ENCODE measurements at regions not wholly inside any gene's neighbourhood (a gene's known extent, or its start where the extent isn't known, plus 50 kb on each side); places are given as distances from the start of the nearest gene placed in this dataset.

GRCh38 chr12:53803194-53803593 lies 51.4 kb upstream of the CISTR start:
- Histone ChIP-seq H3K36me3 (no peaks in the 10 kb centered on the region), H3K4me3 (no peak overlapping the region), H3K27ac (no peak overlapping the region), H3K9me3 (no peaks in the 10 kb centered on the region), H3K4me1 (no peaks in the 10 kb centered on the region), H3K27me3 (replicated peaks in 1 of 7) (peaks cover 0 to 83% (median 8%) of the 10 kb centered on the region in 7 donors)
- DNase-seq: no peak
- no peak for TF ChIP-seq CTCF (IDR thresholded peaks at IDR 0.05 in 8 of 11, conservative IDR thresholded peaks at IDR 0.05 in 3 of 11)
- no peak for TF ChIP-seq POLR2A (IDR thresholded peaks at IDR 0.05)
- TF ChIP-seq POLR2AphosphoS5 (IDR thresholded peaks at IDR 0.05): no peak
- intact Hi-C loops (cut with DNase I; ENCODE audit: low total_unique reads): no loop called here
- 53 to 63% (median 57%) methylated on average over 3 of the region's 3 CpGs for WGBS, 5 donors

GRCh38 chr12:53803703-53804102 lies 51.9 kb upstream of the CISTR start:
- H3K9me3 ChIP-seq: no peaks in the 10 kb centered on the region
- 69 to 75% (median 71%) methylated on average over 4 of the region's 4 CpGs for WGBS, 5 donors
- intact Hi-C loops (cut with DNase I; ENCODE audit: low total_unique reads): no loop called here
- no peaks in the 10 kb centered on the region for H3K36me3 ChIP-seq
- no peak for TF ChIP-seq CTCF (IDR thresholded peaks at IDR 0.05 in 8 of 11, conservative IDR thresholded peaks at IDR 0.05 in 3 of 11)
- TF ChIP-seq POLR2A (IDR thresholded peaks at IDR 0.05): no peak
- TF ChIP-seq POLR2AphosphoS5 (IDR thresholded peaks at IDR 0.05): no peak
- H3K4me1 ChIP-seq: no peaks in the 10 kb centered on the region
- H3K4me3 ChIP-seq: no peak overlapping the region
- H3K27me3 ChIP-seq (replicated peaks in 1 of 7): peaks cover 0 to 87% (median 8%) of the 10 kb centered on the region in 7 donors
- DNase-seq: no peak
- H3K27ac ChIP-seq: no peak overlapping the region

- no peak overlapping the region for H3K27ac ChIP-seq
- DNase-seq: no peak
- intact Hi-C loops (cut with DNase I; ENCODE audit: low total_unique reads): no loop called here
- H3K4me3 ChIP-seq: no peak overlapping the region
- H3K9me3 ChIP-seq: no peaks in the 10 kb centered on the region
- no peaks in the 10 kb centered on the region for H3K36me3 ChIP-seq
- TF ChIP-seq CTCF (IDR thresholded peaks at IDR 0.05 in 8 of 11, conservative IDR thresholded peaks at IDR 0.05 in 3 of 11): no peak
- no peak for TF ChIP-seq POLR2AphosphoS5 (IDR thresholded peaks at IDR 0.05)
- no peak for TF ChIP-seq POLR2A (IDR thresholded peaks at IDR 0.05)
- H3K27me3 ChIP-seq (replicated peaks in 1 of 7): peaks cover 0 to 83% (median 8%) of the 10 kb centered on the region in 7 donors
- WGBS, 5 donors: 70 to 91% (median 88%) methylated on average over 2 of the region's 2 CpGs
- no peaks in the 10 kb centered on the region for H3K4me1 ChIP-seq
Measured at GRCh38 chr12:53804429-53804828, 52.6 kb upstream of the CISTR start.

DNA sequence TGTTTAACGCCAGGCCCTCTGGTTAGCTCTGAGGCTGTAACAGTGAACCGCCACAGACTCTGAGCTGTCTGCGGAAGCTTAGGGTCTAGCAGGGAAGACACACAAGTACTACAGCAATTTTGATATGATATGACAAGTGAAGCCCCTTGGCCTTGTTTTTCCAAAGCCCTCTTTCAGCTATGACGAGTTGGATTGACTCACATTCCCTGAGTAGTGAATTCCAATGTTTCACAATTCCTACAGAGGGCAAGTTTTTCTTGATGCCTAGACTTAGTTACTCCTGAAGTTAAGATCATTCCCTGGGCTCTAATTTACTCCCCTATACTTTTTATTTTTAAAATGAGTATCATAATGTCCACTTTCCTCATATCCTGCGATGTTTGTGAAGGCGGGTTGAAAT lies 53.3 kb upstream of the CISTR start:
- H3K9me3 ChIP-seq: no peaks in the 10 kb centered on the region
- H3K4me3 ChIP-seq: no peak overlapping the region
- 84 to 90% (median 85%) methylated on average over 6 of the region's 6 CpGs for WGBS, 5 donors
- no peak overlapping the region for H3K27ac ChIP-seq
- intact Hi-C loops (cut with DNase I; ENCODE audit: low total_unique reads): no loop called here
- no peaks in the 10 kb centered on the region for H3K36me3 ChIP-seq
- peaks cover 0 to 77% (median 8%) of the 10 kb centered on the region in 7 donors for H3K27me3 ChIP-seq (replicated peaks in 1 of 7)
- DNase-seq: no peak
- no peaks in the 10 kb centered on the region for H3K4me1 ChIP-seq
- TF ChIP-seq POLR2AphosphoS5 (IDR thresholded peaks at IDR 0.05) (no peak), POLR2A (IDR thresholded peaks at IDR 0.05) (no peak)

DNA sequence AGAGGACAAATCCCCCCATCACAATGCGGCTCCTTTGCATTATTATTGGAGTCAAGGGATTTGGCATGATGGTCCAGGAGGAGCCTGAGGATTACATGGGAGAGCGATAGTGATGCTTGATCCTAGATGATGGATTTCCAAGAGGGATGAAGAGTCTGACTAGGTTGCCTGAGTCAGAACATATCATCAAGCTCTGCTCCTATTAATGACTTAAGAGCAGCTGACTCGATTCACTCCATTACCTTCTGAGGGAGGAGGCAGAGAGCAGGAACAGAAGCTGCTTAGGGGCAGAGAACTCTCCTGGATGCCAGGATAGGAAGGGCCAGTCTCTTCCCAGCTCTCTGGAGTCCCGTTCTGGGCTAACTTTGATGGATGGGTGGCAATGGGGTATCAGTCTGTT lies 54.0 kb upstream of the CISTR start:
- no peaks in the 10 kb centered on the region for H3K9me3 ChIP-seq
- intact Hi-C loops (cut with DNase I; ENCODE audit: low total_unique reads): no loop called here
- no peaks in the 10 kb centered on the region for H3K4me1 ChIP-seq
- H3K36me3 ChIP-seq: no peaks in the 10 kb centered on the region
- TF ChIP-seq POLR2AphosphoS5 (IDR thresholded peaks at IDR 0.05) (no peak), POLR2A (IDR thresholded peaks at IDR 0.05) (no peak), CTCF (IDR thresholded peaks at IDR 0.05 in 8 of 11, conservative IDR thresholded peaks at IDR 0.05 in 3 of 11) (no peak)
- no peak for DNase-seq
- no peak overlapping the region for H3K4me3 ChIP-seq
- peaks cover 0 to 74% (median 8%) of the 10 kb centered on the region in 7 donors for H3K27me3 ChIP-seq (replicated peaks in 1 of 7)
- no peak overlapping the region for H3K27ac ChIP-seq
- WGBS, 5 donors: 69 to 82% (median 80%) methylated on average over 4 of the region's 4 CpGs

Measured in spleen (tissue), 11 donors.